ENCODE measurements at regions not wholly inside any gene's neighbourhood (a gene's known extent, or its start where the extent isn't known, plus 50 kb on each side); places are given as distances from the start of the nearest gene placed in this dataset.

GRCh38 chr9:129398101-129398960 lies 220.3 kb upstream of the IER5L start:
- no peak for TF ChIP-seq CTCF (IDR thresholded peaks at IDR 0.05; ENCODE audit: borderline replicate concordance, insufficient read depth, low read depth, low read length)

GRCh38 chr9:129397335-129397734 lies 219.3 kb upstream of the IER5L start:
- TF ChIP-seq CTCF (IDR thresholded peaks at IDR 0.05; ENCODE audit: borderline replicate concordance, insufficient read depth, low read depth, low read length), result no peak
- no peak overlapping the region for H3K4me3 ChIP-seq (ENCODE audit: low read depth, low read length)

More at GRCh38 chr9:129398101-129398960, 220.3 kb upstream of the IER5L start:
- H3K4me3 ChIP-seq (ENCODE audit: low read depth, low read length), result no peak overlapping the region

- H3K4me3 ChIP-seq (ENCODE audit: low read depth, low read length), result no peak overlapping the region
- no peak for TF ChIP-seq CTCF (IDR thresholded peaks at IDR 0.05; ENCODE audit: borderline replicate concordance, insufficient read depth, low read depth, low read length)
These were observed 218.3 kb upstream of the IER5L start for GRCh38 chr9:129396365-129396708.

GRCh38 chr9:129395633-129396364 lies 217.7 kb upstream of the IER5L start:
- TF ChIP-seq CTCF (IDR thresholded peaks at IDR 0.05; ENCODE audit: borderline replicate concordance, insufficient read depth, low read depth, low read length), result no peak

GRCh38 chr9:129394886-129395279 lies 216.8 kb upstream of the IER5L start:
- no peak overlapping the region for H3K4me3 ChIP-seq (ENCODE audit: low read depth, low read length)
- no peak for TF ChIP-seq CTCF (IDR thresholded peaks at IDR 0.05; ENCODE audit: borderline replicate concordance, insufficient read depth, low read depth, low read length)

More at GRCh38 chr9:129395633-129396364, 217.7 kb upstream of the IER5L start:
- H3K4me3 ChIP-seq (ENCODE audit: low read depth, low read length), result no peak overlapping the region

- TF ChIP-seq CTCF (IDR thresholded peaks at IDR 0.05; ENCODE audit: borderline replicate concordance, insufficient read depth, low read depth, low read length), result no peak
- no peak overlapping the region for H3K4me3 ChIP-seq (ENCODE audit: low read depth, low read length)
These were observed 216.2 kb upstream of the IER5L start for GRCh38 chr9:129394061-129394885.
